ENCODE measurements at regions not wholly inside any gene's neighbourhood (a gene's known extent, or its start where the extent isn't known, plus 50 kb on each side); places are given as distances from the start of the nearest gene placed in this dataset.

- DNase-seq, result no peak
Measured at GRCh38 chr14:85445151-85445795, 84.7 kb upstream of the FLRT2 start.

- DNase-seq, result no peak
Measured at GRCh38 chr14:85447883-85448282, 82.1 kb upstream of the FLRT2 start.

GRCh38 chr14:85451421-85451820, 78.5 kb upstream of the FLRT2 start:
- DNase-seq, result no peak

GRCh38 chr14:85453401-85454225, 76.3 kb upstream of the FLRT2 start:
- no peak for DNase-seq

- no peak for DNase-seq
Measured at GRCh38 chr14:85454226-85454813, 75.6 kb upstream of the FLRT2 start.

GRCh38 chr14:85459361-85460000, 70.5 kb upstream of the FLRT2 start:
- no peak for DNase-seq

- no peak for DNase-seq
Measured at GRCh38 chr14:85461432-85462133, 68.4 kb upstream of the FLRT2 start.

GRCh38 chr14:85463512-85463911, 66.4 kb upstream of the FLRT2 start:
- no peak for DNase-seq

- DNase-seq, result no peak
Measured at GRCh38 chr14:85464135-85464895, 65.6 kb upstream of the FLRT2 start.

GRCh38 chr14:85466678-85467077, 63.3 kb upstream of the FLRT2 start:
- no peak for DNase-seq

GRCh38 chr14:85468816-85469215, 61.1 kb upstream of the FLRT2 start:
- DNase-seq, result no peak

- DNase-seq, result no peak
Measured at GRCh38 chr14:85471156-85471555, 58.8 kb upstream of the FLRT2 start.

GRCh38 chr14:85471744-85472143, 58.2 kb upstream of the FLRT2 start:
- DNase-seq, result no peak

GRCh38 chr14:85474431-85474830, 55.5 kb upstream of the FLRT2 start:
- DNase-seq, result no peak

- no peak for DNase-seq
Measured at GRCh38 chr14:85475113-85475512, 54.8 kb upstream of the FLRT2 start.

- DNase-seq, result no peak
Measured at GRCh38 chr14:85479306-85479705, 50.6 kb upstream of the FLRT2 start.

- no peak for DNase-seq
Measured at GRCh38 chr14:85479771-85480170, 50.2 kb upstream of the FLRT2 start.
